ENCODE measurements at regions not wholly inside any gene's neighbourhood (a gene's known extent, or its start where the extent isn't known, plus 50 kb on each side); places are given as distances from the start of the nearest gene placed in this dataset.

- DNase-seq (ENCODE audit: low read depth) = no peak
These were observed 56.1 kb upstream of the ID3 start for GRCh38 chr1:23615423-23615822.

GRCh38 chr1:23614032-23614660 is 54.8 kb upstream of the ID3 start:
- DNase-seq (ENCODE audit: low read depth) = no peak

- no peak for DNase-seq (ENCODE audit: low read depth)
These were observed 54.1 kb upstream of the ID3 start for GRCh38 chr1:23613191-23614031.

DNA sequence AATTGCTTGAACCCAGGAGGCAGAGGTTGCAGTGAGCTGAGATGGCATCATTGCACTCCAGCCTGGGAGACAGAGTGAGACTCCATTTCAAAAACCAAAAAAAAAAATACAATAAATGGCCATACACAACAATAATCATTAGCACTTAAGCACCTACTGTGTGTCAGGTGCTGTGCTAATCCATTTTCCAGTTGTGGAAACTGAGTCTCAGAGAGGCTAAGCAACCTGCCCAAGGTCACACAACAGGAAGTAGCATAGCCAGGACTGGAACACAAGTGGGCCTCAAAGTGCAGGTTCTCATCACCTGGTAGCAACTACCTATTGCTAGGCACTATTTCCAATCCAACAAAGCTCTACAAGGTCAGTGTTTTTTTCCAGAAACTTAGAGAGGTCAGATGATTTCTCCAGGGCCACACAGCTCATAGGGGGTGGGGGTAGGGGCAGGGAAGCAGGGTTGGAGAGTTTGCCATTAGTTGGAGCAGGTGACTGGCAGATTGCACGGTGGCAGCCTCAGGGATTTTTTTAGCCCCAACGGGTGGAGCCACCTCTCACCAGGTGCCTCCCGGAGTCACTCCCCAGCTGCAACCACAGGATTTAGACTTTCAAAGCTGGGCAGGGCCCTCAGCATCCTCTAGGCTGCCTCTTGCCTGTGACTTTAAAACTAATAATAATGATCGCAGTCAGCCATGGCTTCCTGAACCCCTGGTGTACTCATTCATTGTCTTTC is 52.5 kb upstream of the ID3 start:
- DNase-seq (ENCODE audit: low read depth) = no peak

GRCh38 chr1:23610677-23611076 is 51.4 kb upstream of the ID3 start:
- DNase-seq (ENCODE audit: low read depth) = no peak

- DNase-seq (ENCODE audit: low read depth) = no peak
These were observed 50.7 kb upstream of the ID3 start for GRCh38 chr1:23609971-23610370.
